ENCODE measurements at regions not wholly inside any gene's neighbourhood (a gene's known extent, or its start where the extent isn't known, plus 50 kb on each side); places are given as distances from the start of the nearest gene placed in this dataset.

- no peak overlapping the region for H3K4me3 ChIP-seq (replicated peaks; ENCODE audit: insufficient read depth, low read length)
- DNase-seq (ENCODE audit: low read depth in 1 of 2, low spot score in 1 of 2): no peak
- no peak overlapping the region for H3K27ac ChIP-seq (replicated peaks)
- no peaks in the 10 kb centered on the region for H3K27me3 ChIP-seq (ENCODE audit: insufficient read depth, poor library complexity, severe bottlenecking)
- TF ChIP-seq SPI1 (IDR thresholded peaks at IDR 0.05; ENCODE audit: borderline replicate concordance, low read depth): no peak
- TF ChIP-seq GABPA (IDR thresholded peaks at IDR 0.05; ENCODE audit: low read depth): no peak
- TF ChIP-seq REST (IDR thresholded peaks at IDR 0.05; ENCODE audit: insufficient replicate concordance, low read depth): no peak
- TF ChIP-seq POLR2AphosphoS5 (IDR thresholded peaks at IDR 0.05; ENCODE audit: low read depth): no peak
- TF ChIP-seq CTCF (IDR thresholded peaks at IDR 0.05; ENCODE audit: insufficient read depth, low read length): no peak
Observed at GRCh38 chr5:98330871-98331270, 442.6 kb upstream of the RGMB start.

- Histone ChIP-seq H3K27ac (replicated peaks) (no peak overlapping the region), H3K4me3 (replicated peaks; ENCODE audit: insufficient read depth, low read length) (no peak overlapping the region), H3K27me3 (ENCODE audit: insufficient read depth, poor library complexity, severe bottlenecking) (no peaks in the 10 kb centered on the region)
- no peak for DNase-seq (ENCODE audit: low read depth in 1 of 2, low spot score in 1 of 2)
- TF ChIP-seq POLR2AphosphoS5 (IDR thresholded peaks at IDR 0.05; ENCODE audit: low read depth) (no peak), GABPA (IDR thresholded peaks at IDR 0.05; ENCODE audit: low read depth) (no peak), CTCF (IDR thresholded peaks at IDR 0.05; ENCODE audit: insufficient read depth, low read length) (no peak), REST (IDR thresholded peaks at IDR 0.05; ENCODE audit: insufficient replicate concordance, low read depth) (no peak), SPI1 (IDR thresholded peaks at IDR 0.05; ENCODE audit: borderline replicate concordance, low read depth) (no peak)
Observed at GRCh38 chr5:98333921-98334320, 439.5 kb upstream of the RGMB start.

GRCh38 chr5:98334946-98335345, 438.5 kb upstream of the RGMB start:
- Histone ChIP-seq H3K4me3 (replicated peaks; ENCODE audit: insufficient read depth, low read length) (no peak overlapping the region), H3K27ac (replicated peaks) (no peak overlapping the region), H3K27me3 (ENCODE audit: insufficient read depth, poor library complexity, severe bottlenecking) (no peaks in the 10 kb centered on the region)
- TF ChIP-seq CTCF (IDR thresholded peaks at IDR 0.05; ENCODE audit: insufficient read depth, low read length): no peak
- no peak for TF ChIP-seq POLR2AphosphoS5 (IDR thresholded peaks at IDR 0.05; ENCODE audit: low read depth)
- no peak for TF ChIP-seq REST (IDR thresholded peaks at IDR 0.05; ENCODE audit: insufficient replicate concordance, low read depth)
- no peak for TF ChIP-seq GABPA (IDR thresholded peaks at IDR 0.05; ENCODE audit: low read depth)
- no peak for TF ChIP-seq SPI1 (IDR thresholded peaks at IDR 0.05; ENCODE audit: borderline replicate concordance, low read depth)
- no peak for DNase-seq (ENCODE audit: low read depth in 1 of 2, low spot score in 1 of 2)
